ENCODE measurements at regions not wholly inside any gene's neighbourhood (a gene's known extent, or its start where the extent isn't known, plus 50 kb on each side); places are given as distances from the start of the nearest gene placed in this dataset.

DNA sequence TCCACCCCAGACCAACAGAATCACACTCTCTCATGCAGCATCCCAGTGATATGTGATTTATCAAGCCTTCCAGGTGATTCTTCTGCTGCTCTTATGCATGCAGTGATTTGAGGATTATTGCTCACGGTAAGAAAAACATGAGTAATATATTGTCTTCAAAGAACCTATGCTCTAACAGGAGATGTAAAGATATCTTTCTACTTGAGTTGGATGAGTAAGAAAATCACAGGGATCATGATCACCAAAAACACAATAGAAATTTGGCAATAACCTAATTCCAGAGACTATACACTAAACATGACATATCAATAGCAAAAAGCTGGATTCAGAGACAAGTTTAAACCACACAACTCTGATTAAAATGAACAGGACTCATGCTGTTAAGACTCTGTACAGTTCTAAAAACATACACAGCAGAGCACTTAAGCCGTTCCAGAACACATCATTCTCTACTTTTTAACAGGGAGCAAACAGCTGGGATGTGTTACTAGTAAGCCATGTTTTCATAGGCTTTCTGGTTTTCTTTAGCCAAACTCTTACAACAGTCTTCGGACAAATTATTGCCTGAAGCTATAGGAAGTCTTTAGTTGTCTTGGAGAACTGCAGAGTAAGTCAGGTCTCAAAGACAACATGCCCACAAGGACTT, 568.6 kb downstream of the HAO1 start:
- Histone ChIP-seq H2AFZ (ENCODE audit: low read length) (no peak overlapping the region), H4K20me1 (ENCODE audit: insufficient read depth, low read length) (no peaks in the 10 kb centered on the region), H3K27me3 (replicated peaks; ENCODE audit: insufficient read depth, low read length) (no peaks in the 10 kb centered on the region), H3K9me2 (replicated peaks; ENCODE audit: insufficient read depth, low read length) (no peaks in the 10 kb centered on the region), H3K27ac (ENCODE audit: low read length) (no peak overlapping the region), H3K4me1 (ENCODE audit: low read length) (no peaks in the 10 kb centered on the region), H3K79me2 (ENCODE audit: low read length) (no peaks in the 10 kb centered on the region), H3F3A (ENCODE audit: insufficient read depth, low read length) (no peaks in the 10 kb centered on the region), H3K4me3 (ENCODE audit: low read length) (no peak overlapping the region), H3K9me3 (replicated peaks; ENCODE audit: insufficient read depth, low read length) (no peaks in the 10 kb centered on the region), H3K4me2 (ENCODE audit: low read depth, low read length) (no peak overlapping the region), H3K36me3 (replicated peaks; ENCODE audit: insufficient read depth, low read length) (no peaks in the 10 kb centered on the region), H3K9ac (ENCODE audit: low read length) (no peak overlapping the region)
- no peak for DNase-seq
- TF ChIP-seq CTCF (IDR thresholded peaks at IDR 0.05; ENCODE audit: low read length), result no peak
- no peak for TF ChIP-seq EZH2phosphoT487 (IDR thresholded peaks at IDR 0.05; ENCODE audit: low read length)
- no peak for TF ChIP-seq EZH2 (optimal IDR thresholded peaks at IDR 0.05; ENCODE audit: low read depth, low read length)

DNA sequence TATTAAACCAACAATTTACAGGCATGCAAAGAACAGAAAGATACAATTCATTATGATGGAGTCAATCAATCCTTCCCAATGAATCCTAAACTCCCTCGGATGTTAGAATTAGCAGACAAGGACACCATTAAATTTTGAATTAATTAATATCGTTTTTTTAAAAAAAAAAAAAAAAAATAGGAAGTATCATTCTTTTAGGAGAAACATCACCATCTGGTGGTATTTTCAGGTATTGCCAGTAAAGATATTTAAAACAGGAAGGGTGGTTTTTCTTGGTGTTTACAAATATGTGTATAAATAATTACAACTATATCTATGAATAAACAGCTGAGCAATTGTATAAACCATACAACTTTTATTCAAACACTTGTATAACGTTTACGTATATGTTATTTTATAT, 564.4 kb downstream of the HAO1 start:
- peak; percentile 43 for DNase-seq
- TF ChIP-seq EZH2phosphoT487 (IDR thresholded peaks at IDR 0.05; ENCODE audit: low read length), result no peak
- TF ChIP-seq CTCF (IDR thresholded peaks at IDR 0.05; ENCODE audit: low read length), result peak; percentile 32; the same call in 1 of the 2 replicates
- TF ChIP-seq EZH2 (optimal IDR thresholded peaks at IDR 0.05; ENCODE audit: low read depth, low read length), result no peak
- Histone ChIP-seq H3K9ac (ENCODE audit: low read length) (no peak overlapping the region), H3K9me2 (replicated peaks; ENCODE audit: insufficient read depth, low read length) (no peaks in the 10 kb centered on the region), H3K79me2 (ENCODE audit: low read length) (no peaks in the 10 kb centered on the region), H3K4me1 (ENCODE audit: low read length) (no peaks in the 10 kb centered on the region), H3F3A (ENCODE audit: insufficient read depth, low read length) (no peaks in the 10 kb centered on the region), H2AFZ (ENCODE audit: low read length) (no peak overlapping the region), H3K4me2 (ENCODE audit: low read depth, low read length) (no peak overlapping the region), H3K27me3 (replicated peaks; ENCODE audit: insufficient read depth, low read length) (no peaks in the 10 kb centered on the region), H4K20me1 (ENCODE audit: insufficient read depth, low read length) (no peaks in the 10 kb centered on the region), H3K9me3 (replicated peaks; ENCODE audit: insufficient read depth, low read length) (no peaks in the 10 kb centered on the region), H3K4me3 (ENCODE audit: low read length) (no peak overlapping the region), H3K36me3 (replicated peaks; ENCODE audit: insufficient read depth, low read length) (no peaks in the 10 kb centered on the region), H3K27ac (ENCODE audit: low read length) (no peak overlapping the region)

DNA sequence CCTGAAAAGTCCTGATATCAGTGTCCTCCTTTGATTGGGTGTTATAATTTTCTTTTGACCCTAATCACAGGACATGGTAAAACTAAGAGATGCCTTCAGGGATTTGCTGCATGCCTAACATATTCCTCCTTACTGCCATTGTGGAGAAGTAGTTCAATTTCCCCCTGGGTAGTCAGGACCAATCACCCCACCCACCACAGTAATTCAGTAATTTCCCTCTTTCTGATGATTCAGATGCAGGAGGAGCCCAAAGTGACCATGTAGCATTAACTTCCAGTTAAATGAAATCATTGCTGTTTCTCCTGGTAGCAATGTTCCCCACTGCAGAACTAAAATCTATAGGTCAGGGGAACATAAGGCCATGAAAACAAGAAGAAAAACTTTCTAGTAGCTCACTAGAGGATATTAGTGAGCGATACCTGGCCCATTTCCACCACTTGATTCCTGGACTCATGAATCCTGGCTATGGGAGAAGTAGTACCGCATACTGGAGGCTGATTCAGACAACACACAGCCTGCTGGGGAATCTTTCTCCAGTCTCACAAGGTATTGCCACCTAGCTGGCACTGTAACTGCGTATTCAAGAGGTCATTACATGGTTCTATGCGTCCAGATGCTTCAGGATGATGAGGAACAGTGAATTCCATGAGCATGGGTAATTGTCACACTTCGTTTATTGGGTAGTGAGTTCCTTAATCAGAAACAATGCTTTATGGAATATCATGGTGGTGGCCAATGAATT, 561.2 kb downstream of the HAO1 start:
- H3K27me3 ChIP-seq (replicated peaks; ENCODE audit: insufficient read depth, low read length), result no peaks in the 10 kb centered on the region
- DNase-seq, result no peak
- H3K27ac ChIP-seq (ENCODE audit: low read length), result no peak overlapping the region
- H3K4me3 ChIP-seq (ENCODE audit: low read length), result no peak overlapping the region
- TF ChIP-seq CTCF (IDR thresholded peaks at IDR 0.05; ENCODE audit: low read length), result no peak
- no peaks in the 10 kb centered on the region for H3K9me3 ChIP-seq (replicated peaks; ENCODE audit: insufficient read depth, low read length)
- H3F3A ChIP-seq (ENCODE audit: insufficient read depth, low read length), result no peaks in the 10 kb centered on the region
- no peak overlapping the region for H3K4me2 ChIP-seq (ENCODE audit: low read depth, low read length)
- no peaks in the 10 kb centered on the region for H3K4me1 ChIP-seq (ENCODE audit: low read length)
- H3K9ac ChIP-seq (ENCODE audit: low read length), result no peak overlapping the region
- no peaks in the 10 kb centered on the region for H3K79me2 ChIP-seq (ENCODE audit: low read length)
- H2AFZ ChIP-seq (ENCODE audit: low read length), result no peak overlapping the region
- H4K20me1 ChIP-seq (ENCODE audit: insufficient read depth, low read length), result no peaks in the 10 kb centered on the region
- H3K9me2 ChIP-seq (replicated peaks; ENCODE audit: insufficient read depth, low read length), result no peaks in the 10 kb centered on the region
- no peaks in the 10 kb centered on the region for H3K36me3 ChIP-seq (replicated peaks; ENCODE audit: insufficient read depth, low read length)
